Endometrial microvascular endothelial cells (primary cell): ENCODE measurements at regions not wholly inside any gene's neighbourhood (a gene's known extent, or its start where the extent isn't known, plus 50 kb on each side); places are given as distances from the start of the nearest gene placed in this dataset.

ENCODE experiments used
- in situ Hi-C: cut with HindIII; loops from 2 replicates; pipeline ENCODE4 v1.10.0; 2017; ENCODE audit warnings: low sequenced_read_pairs, low pct_unique_long_range_greater_than_20kb; ENCODE audit errors: inconsistent ontology term

GRCh38 chr2:122219504-122219903 lies 464.1 kb downstream of the TSN start:
- in situ Hi-C loops: no loop called here

GRCh38 chr2:122221665-122222064 lies 466.2 kb downstream of the TSN start:
- in situ Hi-C loops: no loop called here

GRCh38 chr2:122231296-122231695 lies 475.8 kb downstream of the TSN start:
- in situ Hi-C loops: no loop called here

- in situ Hi-C loops: no loop called here
Observed at GRCh38 chr2:122233372-122233771, 477.9 kb downstream of the TSN start.

GRCh38 chr2:122236152-122236874 lies 480.9 kb downstream of the TSN start:
- in situ Hi-C loops: no loop called here

- in situ Hi-C loops: no loop called here
Observed at GRCh38 chr2:122236925-122237324, 481.5 kb downstream of the TSN start.

- in situ Hi-C loops: no loop called here
Observed at GRCh38 chr2:122237450-122237849, 482.0 kb downstream of the TSN start.

GRCh38 chr2:122238006-122238559 lies 482.6 kb downstream of the TSN start:
- in situ Hi-C loops: no loop called here

GRCh38 chr2:122239440-122239839 lies 484.0 kb downstream of the TSN start:
- in situ Hi-C loops: no loop called here

GRCh38 chr2:122244598-122245229 lies 489.3 kb downstream of the TSN start:
- in situ Hi-C loops: no loop called here

- in situ Hi-C loops: no loop called here
Observed at GRCh38 chr2:122249673-122250072, 494.2 kb downstream of the TSN start.

- in situ Hi-C loops: no loop called here
Observed at GRCh38 chr2:122251158-122251557, 495.7 kb downstream of the TSN start.

- in situ Hi-C loops: no loop called here
Observed at GRCh38 chr2:122251566-122251965, 496.1 kb downstream of the TSN start.

GRCh38 chr2:122255924-122256323 lies 500.5 kb downstream of the TSN start:
- in situ Hi-C loops: no loop called here

GRCh38 chr2:122261911-122262310 lies 506.5 kb downstream of the TSN start:
- in situ Hi-C loops: no loop called here

- in situ Hi-C loops: no loop called here
Observed at GRCh38 chr2:122263746-122264145, 508.3 kb downstream of the TSN start.

- in situ Hi-C loops: no loop called here
Observed at GRCh38 chr2:122266636-122267035, 511.2 kb downstream of the TSN start.

GRCh38 chr2:122267947-122268346 lies 512.5 kb downstream of the TSN start:
- in situ Hi-C loops: no loop called here

- in situ Hi-C loops: no loop called here
Observed at GRCh38 chr2:122273785-122274419, 518.5 kb downstream of the TSN start.

GRCh38 chr2:122277956-122278355 lies 522.5 kb downstream of the TSN start:
- in situ Hi-C loops: no loop called here
